ENCODE measurements at regions not wholly inside any gene's neighbourhood (a gene's known extent, or its start where the extent isn't known, plus 50 kb on each side); places are given as distances from the start of the nearest gene placed in this dataset.
"Not testable (repeated sequence)": the region's sequence is repeated elsewhere in the genome, so short reads cannot be mapped to it uniquely, and the experiment has no call there.

- intact Hi-C loops (cut with micrococcal nuclease): no loop called here
- Mint-ChIP-seq H3K27me3 (no peaks in the 10 kb centered on the region), H3K27ac (no peak overlapping the region), H3K36me3 (ENCODE audit: low read depth) (no peaks in the 10 kb centered on the region), H3K4me3 (no peak overlapping the region), H3K4me1 (ENCODE audit: low read depth) (no peaks in the 10 kb centered on the region), H3K9me3 (no peaks in the 10 kb centered on the region)
These were observed 123.4 kb upstream of the ECI2 start for GRCh38 chr6:4258733-4259132.

GRCh38 chr6:4256969-4257368 is 121.6 kb upstream of the ECI2 start:
- H3K27me3 Mint-ChIP-seq: no peaks in the 10 kb centered on the region
- no peaks in the 10 kb centered on the region for H3K4me1 Mint-ChIP-seq (ENCODE audit: low read depth)
- intact Hi-C loops (cut with micrococcal nuclease): no loop called here
- no peak overlapping the region for H3K4me3 Mint-ChIP-seq
- H3K27ac Mint-ChIP-seq: no peak overlapping the region
- no peaks in the 10 kb centered on the region for H3K36me3 Mint-ChIP-seq (ENCODE audit: low read depth)
- no peaks in the 10 kb centered on the region for H3K9me3 Mint-ChIP-seq

GRCh38 chr6:4253604-4254231 is 118.3 kb upstream of the ECI2 start:
- Mint-ChIP-seq H3K27ac (no peak overlapping the region), H3K27me3 (no peaks in the 10 kb centered on the region), H3K36me3 (ENCODE audit: low read depth) (no peaks in the 10 kb centered on the region), H3K4me1 (ENCODE audit: low read depth) (no peaks in the 10 kb centered on the region), H3K4me3 (no peak overlapping the region), H3K9me3 (no peaks in the 10 kb centered on the region)
- intact Hi-C loops (cut with micrococcal nuclease): no loop called here

GRCh38 chr6:4252445-4252844 is 117.1 kb upstream of the ECI2 start:
- H3K4me3 Mint-ChIP-seq; H3K4me1 Mint-ChIP-seq (ENCODE audit: low read depth); intact Hi-C loops (cut with micrococcal nuclease); H3K27ac Mint-ChIP-seq; H3K27me3 Mint-ChIP-seq; H3K36me3 Mint-ChIP-seq (ENCODE audit: low read depth); H3K9me3 Mint-ChIP-seq: not testable (repeated sequence)

GRCh38 chr6:4250645-4251044 is 115.3 kb upstream of the ECI2 start:
- Mint-ChIP-seq H3K4me3 (no peak overlapping the region), H3K9me3 (no peaks in the 10 kb centered on the region), H3K36me3 (ENCODE audit: low read depth) (no peaks in the 10 kb centered on the region), H3K4me1 (ENCODE audit: low read depth) (no peaks in the 10 kb centered on the region), H3K27ac (no peak overlapping the region), H3K27me3 (no peaks in the 10 kb centered on the region)
- intact Hi-C loops (cut with micrococcal nuclease): no loop called here

- intact Hi-C loops (cut with micrococcal nuclease); H3K4me1 Mint-ChIP-seq (ENCODE audit: low read depth); H3K27ac Mint-ChIP-seq; H3K36me3 Mint-ChIP-seq (ENCODE audit: low read depth); H3K27me3 Mint-ChIP-seq; H3K4me3 Mint-ChIP-seq: not testable (repeated sequence)
- H3K9me3 Mint-ChIP-seq: peaks cover 40% of the 10 kb centered on the region
These were observed 108.5 kb upstream of the ECI2 start for GRCh38 chr6:4243832-4244231.

GRCh38 chr6:4243237-4243636 is 107.9 kb upstream of the ECI2 start:
- intact Hi-C loops (cut with micrococcal nuclease): no loop called here

GRCh38 chr6:4242601-4243000 is 107.2 kb upstream of the ECI2 start:
- H3K27me3 Mint-ChIP-seq: peaks cover 3% of the 10 kb centered on the region
- H3K4me1 Mint-ChIP-seq (ENCODE audit: low read depth): no peaks in the 10 kb centered on the region
- intact Hi-C loops (cut with micrococcal nuclease): no loop called here
- no peak overlapping the region for H3K4me3 Mint-ChIP-seq
- no peak overlapping the region for H3K27ac Mint-ChIP-seq
- H3K9me3 Mint-ChIP-seq: peaks cover 40% of the 10 kb centered on the region
- H3K36me3 Mint-ChIP-seq (ENCODE audit: low read depth): no peaks in the 10 kb centered on the region

More at GRCh38 chr6:4243237-4243636, 107.9 kb upstream of the ECI2 start:
- Mint-ChIP-seq H3K27ac (no peak overlapping the region), H3K27me3 (peaks cover 3% of the 10 kb centered on the region), H3K4me3 (no peak overlapping the region), H3K36me3 (ENCODE audit: low read depth) (no peaks in the 10 kb centered on the region), H3K9me3 (peaks cover 40% of the 10 kb centered on the region), H3K4me1 (ENCODE audit: low read depth) (no peaks in the 10 kb centered on the region)

- H3K27ac Mint-ChIP-seq: no peak overlapping the region
- H3K4me3 Mint-ChIP-seq: no peak overlapping the region
- peaks cover 3% of the 10 kb centered on the region for H3K27me3 Mint-ChIP-seq
- H3K36me3 Mint-ChIP-seq (ENCODE audit: low read depth): no peaks in the 10 kb centered on the region
- intact Hi-C loops (cut with micrococcal nuclease): no loop called here
- peaks cover 38% of the 10 kb centered on the region for H3K9me3 Mint-ChIP-seq
- H3K4me1 Mint-ChIP-seq (ENCODE audit: low read depth): no peaks in the 10 kb centered on the region
These were observed 104.8 kb upstream of the ECI2 start for GRCh38 chr6:4240148-4240547.

GRCh38 chr6:4225161-4225872 is 89.9 kb upstream of the ECI2 start:
- H3K27me3 Mint-ChIP-seq: peaks cover 2% of the 10 kb centered on the region
- H3K4me1 Mint-ChIP-seq (ENCODE audit: low read depth): no peaks in the 10 kb centered on the region
- no peak overlapping the region for H3K27ac Mint-ChIP-seq
- intact Hi-C loops (cut with micrococcal nuclease): no loop called here
- H3K4me3 Mint-ChIP-seq: no peak overlapping the region
- peaks cover 15% of the 10 kb centered on the region for H3K9me3 Mint-ChIP-seq
- H3K36me3 Mint-ChIP-seq (ENCODE audit: low read depth): no peaks in the 10 kb centered on the region

GRCh38 chr6:4224067-4224978 is 88.9 kb upstream of the ECI2 start:
- Mint-ChIP-seq H3K36me3 (ENCODE audit: low read depth) (no peaks in the 10 kb centered on the region), H3K4me1 (ENCODE audit: low read depth) (no peaks in the 10 kb centered on the region), H3K9me3 (peaks cover 21% of the 10 kb centered on the region), H3K27me3 (peaks cover 2% of the 10 kb centered on the region), H3K4me3 (no peak overlapping the region), H3K27ac (no peak overlapping the region)
- intact Hi-C loops (cut with micrococcal nuclease): no loop called here

GRCh38 chr6:4220558-4220957 is 85.2 kb upstream of the ECI2 start:
- Mint-ChIP-seq H3K4me3 (no peak overlapping the region), H3K9me3 (peaks cover 59% of the 10 kb centered on the region), H3K4me1 (ENCODE audit: low read depth) (no peaks in the 10 kb centered on the region), H3K36me3 (ENCODE audit: low read depth) (no peaks in the 10 kb centered on the region), H3K27me3 (no peaks in the 10 kb centered on the region), H3K27ac (no peak overlapping the region)
- intact Hi-C loops (cut with micrococcal nuclease): no loop called here

- not testable (repeated sequence) for H3K27ac Mint-ChIP-seq
These were observed 83.4 kb upstream of the ECI2 start for GRCh38 chr6:4218619-4219317.

GRCh38 chr6:4212588-4212987 is 77.2 kb upstream of the ECI2 start:
- no peaks in the 10 kb centered on the region for H3K36me3 Mint-ChIP-seq (ENCODE audit: low read depth)
- H3K27ac Mint-ChIP-seq: no peak overlapping the region
- H3K9me3 Mint-ChIP-seq: peaks cover 53% of the 10 kb centered on the region
- intact Hi-C loops (cut with micrococcal nuclease): no loop called here
- peaks cover 21% of the 10 kb centered on the region for H3K4me1 Mint-ChIP-seq (ENCODE audit: low read depth)
- H3K27me3 Mint-ChIP-seq: no peaks in the 10 kb centered on the region
- H3K4me3 Mint-ChIP-seq: no peak overlapping the region

More at GRCh38 chr6:4218619-4219317, 83.4 kb upstream of the ECI2 start:
- H3K9me3 Mint-ChIP-seq: peaks cover 77% of the 10 kb centered on the region
- H3K4me3 Mint-ChIP-seq; H3K4me1 Mint-ChIP-seq (ENCODE audit: low read depth); intact Hi-C loops (cut with micrococcal nuclease); H3K27me3 Mint-ChIP-seq; H3K36me3 Mint-ChIP-seq (ENCODE audit: low read depth): not testable (repeated sequence)
